Loucy (cell line): ENCODE measurements at regions not wholly inside any gene's neighbourhood (a gene's known extent, or its start where the extent isn't known, plus 50 kb on each side); places are given as distances from the start of the nearest gene placed in this dataset.

Experiments
- EZH2phosphoT487 ChIP-seq: fragments of 200-600 bp; IDR thresholded peaks from 2 replicates; pipeline ENCODE4 v1.6.1; 2018; ENCODE audit warnings: antibody characterized with exemption, mild to moderate bottlenecking, moderate library complexity, borderline replicate concordance
- TF ChIP-seq, protein P1 (sequence below): fragments of 200-600 bp; sonication (generic); conservative IDR thresholded peaks from 2 replicates; pipeline ENCODE4 v1.5.1; 2014; ENCODE audit warnings: mild to moderate bottlenecking, antibody characterized with exemption, low read length

DNA sequence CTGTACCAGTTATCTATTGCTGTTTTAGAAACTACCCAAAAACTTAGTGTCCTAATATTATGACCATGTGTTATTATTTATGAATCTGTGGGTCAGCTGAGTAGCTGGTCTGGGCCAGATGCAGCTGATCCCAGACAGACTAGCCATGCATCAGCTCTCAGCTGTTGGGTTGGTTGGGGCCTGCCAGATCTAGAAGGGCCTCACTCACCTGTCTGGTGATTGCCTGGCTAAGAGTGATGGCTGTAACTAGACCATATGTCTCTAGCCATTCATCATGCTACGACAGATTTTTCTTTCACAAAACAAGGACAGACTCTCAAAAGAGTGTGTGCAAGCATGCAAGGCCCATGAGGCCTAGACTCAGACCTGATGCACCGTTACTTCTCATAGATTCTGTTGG lies 403.2 kb downstream of the SAMD5 start:
- TF ChIP-seq, protein P1, sequence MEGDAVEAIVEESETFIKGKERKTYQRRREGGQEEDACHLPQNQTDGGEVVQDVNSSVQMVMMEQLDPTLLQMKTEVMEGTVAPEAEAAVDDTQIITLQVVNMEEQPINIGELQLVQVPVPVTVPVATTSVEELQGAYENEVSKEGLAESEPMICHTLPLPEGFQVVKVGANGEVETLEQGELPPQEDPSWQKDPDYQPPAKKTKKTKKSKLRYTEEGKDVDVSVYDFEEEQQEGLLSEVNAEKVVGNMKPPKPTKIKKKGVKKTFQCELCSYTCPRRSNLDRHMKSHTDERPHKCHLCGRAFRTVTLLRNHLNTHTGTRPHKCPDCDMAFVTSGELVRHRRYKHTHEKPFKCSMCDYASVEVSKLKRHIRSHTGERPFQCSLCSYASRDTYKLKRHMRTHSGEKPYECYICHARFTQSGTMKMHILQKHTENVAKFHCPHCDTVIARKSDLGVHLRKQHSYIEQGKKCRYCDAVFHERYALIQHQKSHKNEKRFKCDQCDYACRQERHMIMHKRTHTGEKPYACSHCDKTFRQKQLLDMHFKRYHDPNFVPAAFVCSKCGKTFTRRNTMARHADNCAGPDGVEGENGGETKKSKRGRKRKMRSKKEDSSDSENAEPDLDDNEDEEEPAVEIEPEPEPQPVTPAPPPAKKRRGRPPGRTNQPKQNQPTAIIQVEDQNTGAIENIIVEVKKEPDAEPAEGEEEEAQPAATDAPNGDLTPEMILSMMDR, result no peak
- TF ChIP-seq EZH2phosphoT487, result no peak
